ENCODE measurements at regions not wholly inside any gene's neighbourhood (a gene's known extent, or its start where the extent isn't known, plus 50 kb on each side); places are given as distances from the start of the nearest gene placed in this dataset.

DNA sequence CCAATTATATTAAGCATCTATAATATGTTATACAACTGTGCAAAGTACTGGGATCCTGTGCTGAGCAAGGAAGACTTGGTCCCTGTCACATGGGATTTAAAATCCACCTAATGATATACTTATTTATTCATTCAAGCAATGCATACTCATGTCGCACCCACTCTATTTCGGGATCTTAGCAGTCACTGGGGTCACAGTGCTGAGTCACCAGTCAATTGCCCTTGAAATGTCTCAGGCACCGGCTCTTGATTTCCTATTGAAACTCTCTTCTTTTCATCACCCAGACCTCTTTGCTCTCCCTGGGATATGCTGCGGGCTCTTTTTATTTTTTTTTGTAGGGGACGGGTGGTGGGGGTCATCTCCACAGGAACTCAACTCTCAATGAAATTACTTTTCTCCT lies 194.5 kb upstream of the GAP43 start:
- intact Hi-C loops (cut with DNase I; ENCODE audit: low total_unique reads) = no loop called here

GRCh38 chr3:115436767-115437301 lies 186.5 kb upstream of the GAP43 start:
- no peaks in the 10 kb centered on the region for H3K36me3 ChIP-seq
- H3K27me3 ChIP-seq = no peaks in the 10 kb centered on the region
- H3K4me1 ChIP-seq = no peaks in the 10 kb centered on the region
- H3K9me3 ChIP-seq = no peaks in the 10 kb centered on the region
- TF ChIP-seq EP300 (IDR thresholded peaks at IDR 0.05) (no peak), CTCF (IDR thresholded peaks at IDR 0.05) (no peak)
- intact Hi-C loops (cut with DNase I; ENCODE audit: low total_unique reads) = no loop called here
- DNase-seq = no peak
- 51 to 59% (median 56%) methylated on average over 5 of the region's 5 CpGs for WGBS, 5 donors
- no peak overlapping the region for H3K4me3 ChIP-seq
- no peak overlapping the region for H3K27ac ChIP-seq

More for the DNA sequence above, 194.5 kb upstream of the GAP43 start:
- Histone ChIP-seq H3K27me3 (no peaks in the 10 kb centered on the region), H3K36me3 (no peaks in the 10 kb centered on the region), H3K9me3 (no peaks in the 10 kb centered on the region), H3K4me1 (no peaks in the 10 kb centered on the region), H3K27ac (no peak overlapping the region), H3K4me3 (no peak overlapping the region)
- 77 to 85% (median 81%) methylated on average over 5 of the region's 5 CpGs for WGBS, 5 donors
- no peak for TF ChIP-seq POLR2A (IDR thresholded peaks at IDR 0.05)
- no peak for DNase-seq

GRCh38 chr3:115438799-115439198 lies 184.5 kb upstream of the GAP43 start:
- Histone ChIP-seq H3K9me3 (no peaks in the 10 kb centered on the region), H3K36me3 (no peaks in the 10 kb centered on the region), H3K4me3 (no peak overlapping the region), H3K4me1 (no peaks in the 10 kb centered on the region), H3K27me3 (no peaks in the 10 kb centered on the region), H3K27ac (no peak overlapping the region)
- intact Hi-C loops (cut with DNase I; ENCODE audit: low total_unique reads) = no loop called here
- 64 to 80% (median 73%) methylated on average over 2 of the region's 2 CpGs for WGBS, 5 donors
- TF ChIP-seq POLR2AphosphoS5 (IDR thresholded peaks at IDR 0.05) (no peak), POLR2A (IDR thresholded peaks at IDR 0.05) (no peak), EP300 (IDR thresholded peaks at IDR 0.05) (no peak), CTCF (IDR thresholded peaks at IDR 0.05) (no peak)
- no peak for DNase-seq

GRCh38 chr3:115445559-115445958 lies 177.8 kb upstream of the GAP43 start:
- H3K4me1 ChIP-seq = no peaks in the 10 kb centered on the region
- H3K36me3 ChIP-seq = no peaks in the 10 kb centered on the region
- 88 to 93% (median 91%) methylated on average over 3 of the region's 3 CpGs for WGBS, 5 donors
- no peak overlapping the region for H3K4me3 ChIP-seq
- no peaks in the 10 kb centered on the region for H3K9me3 ChIP-seq
- no peak overlapping the region for H3K27ac ChIP-seq
- no peak for DNase-seq
- no peak for TF ChIP-seq EP300 (IDR thresholded peaks at IDR 0.05)
- TF ChIP-seq CTCF (IDR thresholded peaks at IDR 0.05) = no peak
- no peak for TF ChIP-seq POLR2AphosphoS5 (IDR thresholded peaks at IDR 0.05)
- no peak for TF ChIP-seq POLR2A (IDR thresholded peaks at IDR 0.05)
- intact Hi-C loops (cut with DNase I; ENCODE audit: low total_unique reads) = no loop called here
- H3K27me3 ChIP-seq = no peaks in the 10 kb centered on the region

DNA sequence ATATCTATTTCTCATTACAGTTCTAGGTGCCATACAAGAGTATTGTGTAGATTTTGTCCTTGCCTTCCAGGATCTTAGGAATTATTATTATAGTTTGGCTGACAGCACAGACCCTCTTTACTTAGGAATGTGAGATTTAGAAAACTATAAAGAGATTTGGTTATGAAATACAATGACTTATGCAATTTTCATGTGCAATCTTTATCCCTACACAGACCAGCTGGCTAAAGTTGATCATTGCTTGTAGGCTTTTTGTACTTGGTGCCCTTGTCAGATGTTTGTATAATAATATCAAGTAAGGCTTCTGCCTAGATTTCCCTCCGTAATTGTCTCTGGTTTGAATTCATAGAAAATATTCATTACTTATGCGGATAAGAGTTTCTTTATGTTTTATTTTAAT lies 174.5 kb upstream of the GAP43 start:
- no peaks in the 10 kb centered on the region for H3K36me3 ChIP-seq
- TF ChIP-seq EP300 (IDR thresholded peaks at IDR 0.05) (no peak), POLR2A (IDR thresholded peaks at IDR 0.05) (no peak), CTCF (IDR thresholded peaks at IDR 0.05) (no peak)
- H3K4me3 ChIP-seq = no peak overlapping the region
- intact Hi-C loops (cut with DNase I; ENCODE audit: low total_unique reads) = no loop called here
- no peaks in the 10 kb centered on the region for H3K4me1 ChIP-seq
- H3K27me3 ChIP-seq = no peaks in the 10 kb centered on the region
- no peak overlapping the region for H3K27ac ChIP-seq
- no peak for DNase-seq
- H3K9me3 ChIP-seq = no peaks in the 10 kb centered on the region
- WGBS, 5 donors = 38 to 91% (median 41%) methylated on average over 2 of the region's 2 CpGs

All from stomach (tissue), 8 donors.